ENCODE measurements at regions not wholly inside any gene's neighbourhood (a gene's known extent, or its start where the extent isn't known, plus 50 kb on each side); places are given as distances from the start of the nearest gene placed in this dataset.

DNA sequence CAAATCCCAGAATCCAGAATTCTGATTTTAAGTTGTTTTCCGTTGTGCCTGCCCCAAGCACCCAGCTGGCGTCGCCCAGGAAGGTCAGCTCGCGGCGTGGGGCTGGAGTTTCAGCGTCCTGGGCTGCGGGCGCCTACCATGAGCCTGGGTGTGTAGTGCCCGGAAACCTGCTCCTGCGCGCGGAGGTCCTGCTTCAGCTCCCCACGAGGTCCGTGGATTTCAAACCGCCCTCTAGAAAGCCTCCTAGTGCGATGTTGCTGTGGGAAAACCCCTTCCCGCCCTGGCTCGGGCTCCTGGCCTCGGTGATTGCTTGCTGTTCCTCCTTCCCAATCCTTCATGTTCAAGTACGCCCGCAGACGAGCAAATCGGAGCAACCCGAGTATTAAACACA is 51.3 kb upstream of the NRN1 start:
- no peak for TF ChIP-seq TCF4 (CRISPR knock-in tag; IDR thresholded peaks at IDR 0.05; ENCODE audit: borderline replicate concordance)
- no peak for TF ChIP-seq ZNF565 (CRISPR knock-in tag; conservative IDR thresholded peaks at IDR 0.05; ENCODE audit: low read depth)
- TF ChIP-seq, protein P1, sequence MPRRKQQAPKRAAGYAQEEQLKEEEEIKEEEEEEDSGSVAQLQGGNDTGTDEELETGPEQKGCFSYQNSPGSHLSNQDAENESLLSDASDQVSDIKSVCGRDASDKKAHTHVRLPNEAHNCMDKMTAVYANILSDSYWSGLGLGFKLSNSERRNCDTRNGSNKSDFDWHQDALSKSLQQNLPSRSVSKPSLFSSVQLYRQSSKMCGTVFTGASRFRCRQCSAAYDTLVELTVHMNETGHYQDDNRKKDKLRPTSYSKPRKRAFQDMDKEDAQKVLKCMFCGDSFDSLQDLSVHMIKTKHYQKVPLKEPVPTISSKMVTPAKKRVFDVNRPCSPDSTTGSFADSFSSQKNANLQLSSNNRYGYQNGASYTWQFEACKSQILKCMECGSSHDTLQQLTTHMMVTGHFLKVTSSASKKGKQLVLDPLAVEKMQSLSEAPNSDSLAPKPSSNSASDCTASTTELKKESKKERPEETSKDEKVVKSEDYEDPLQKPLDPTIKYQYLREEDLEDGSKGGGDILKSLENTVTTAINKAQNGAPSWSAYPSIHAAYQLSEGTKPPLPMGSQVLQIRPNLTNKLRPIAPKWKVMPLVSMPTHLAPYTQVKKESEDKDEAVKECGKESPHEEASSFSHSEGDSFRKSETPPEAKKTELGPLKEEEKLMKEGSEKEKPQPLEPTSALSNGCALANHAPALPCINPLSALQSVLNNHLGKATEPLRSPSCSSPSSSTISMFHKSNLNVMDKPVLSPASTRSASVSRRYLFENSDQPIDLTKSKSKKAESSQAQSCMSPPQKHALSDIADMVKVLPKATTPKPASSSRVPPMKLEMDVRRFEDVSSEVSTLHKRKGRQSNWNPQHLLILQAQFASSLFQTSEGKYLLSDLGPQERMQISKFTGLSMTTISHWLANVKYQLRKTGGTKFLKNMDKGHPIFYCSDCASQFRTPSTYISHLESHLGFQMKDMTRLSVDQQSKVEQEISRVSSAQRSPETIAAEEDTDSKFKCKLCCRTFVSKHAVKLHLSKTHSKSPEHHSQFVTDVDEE (CRISPR knock-in tag; IDR thresholded peaks at IDR 0.05) = no peak
- no peak for TF ChIP-seq CREB5 (CRISPR knock-in tag; IDR thresholded peaks at IDR 0.05; ENCODE audit: low read depth)
- TF ChIP-seq ZFP3 (CRISPR knock-in tag; IDR thresholded peaks at IDR 0.05) = no peak
- TF ChIP-seq CSRNP3 (CRISPR knock-in tag; IDR thresholded peaks at IDR 0.05) = no peak
- TF ChIP-seq PATZ1 (CRISPR knock-in tag; IDR thresholded peaks at IDR 0.05; ENCODE audit: borderline replicate concordance) = no peak
- TF ChIP-seq ZNF8 (CRISPR knock-in tag; IDR thresholded peaks at IDR 0.05) = no peak
- no peak for TF ChIP-seq ZNF70 (CRISPR knock-in tag; IDR thresholded peaks at IDR 0.05)
- no peak for TF ChIP-seq OSR1 (CRISPR knock-in tag; IDR thresholded peaks at IDR 0.05)
- TF ChIP-seq GLIS3 (CRISPR knock-in tag; IDR thresholded peaks at IDR 0.05) = no peak
- no peak for TF ChIP-seq PPARA (CRISPR knock-in tag; IDR thresholded peaks at IDR 0.05; ENCODE audit: borderline replicate concordance)

Measured in SK-N-SH treated with all-trans-retinoic acid at 6 μM for 48 hours (cell line).